ENCODE measurements at regions not wholly inside any gene's neighbourhood (a gene's known extent, or its start where the extent isn't known, plus 50 kb on each side); places are given as distances from the start of the nearest gene placed in this dataset.

DNA sequence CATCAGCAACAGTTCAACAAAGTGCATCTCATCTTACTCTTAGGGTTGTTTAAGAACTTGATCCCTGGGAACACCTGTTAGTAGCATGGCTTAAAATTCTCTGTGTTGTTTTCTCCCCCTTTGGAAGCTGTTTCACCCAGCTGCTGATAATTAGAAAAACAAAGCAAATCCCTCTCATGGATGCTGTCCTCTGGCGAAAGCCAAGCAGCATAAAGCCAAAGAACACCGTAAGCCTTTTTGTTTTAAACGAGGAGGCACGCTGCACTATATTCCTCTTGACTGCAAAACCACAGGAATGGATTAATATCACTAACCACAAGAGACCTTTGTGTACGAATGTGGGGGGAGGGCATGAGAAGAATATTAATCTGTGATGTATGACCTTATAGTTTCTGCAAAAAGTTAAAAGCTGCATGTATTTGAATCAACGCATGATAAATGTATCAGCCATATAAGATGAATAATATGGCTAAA lies 923.2 kb downstream of the LTN1 start:
- TF ChIP-seq, protein P1, sequence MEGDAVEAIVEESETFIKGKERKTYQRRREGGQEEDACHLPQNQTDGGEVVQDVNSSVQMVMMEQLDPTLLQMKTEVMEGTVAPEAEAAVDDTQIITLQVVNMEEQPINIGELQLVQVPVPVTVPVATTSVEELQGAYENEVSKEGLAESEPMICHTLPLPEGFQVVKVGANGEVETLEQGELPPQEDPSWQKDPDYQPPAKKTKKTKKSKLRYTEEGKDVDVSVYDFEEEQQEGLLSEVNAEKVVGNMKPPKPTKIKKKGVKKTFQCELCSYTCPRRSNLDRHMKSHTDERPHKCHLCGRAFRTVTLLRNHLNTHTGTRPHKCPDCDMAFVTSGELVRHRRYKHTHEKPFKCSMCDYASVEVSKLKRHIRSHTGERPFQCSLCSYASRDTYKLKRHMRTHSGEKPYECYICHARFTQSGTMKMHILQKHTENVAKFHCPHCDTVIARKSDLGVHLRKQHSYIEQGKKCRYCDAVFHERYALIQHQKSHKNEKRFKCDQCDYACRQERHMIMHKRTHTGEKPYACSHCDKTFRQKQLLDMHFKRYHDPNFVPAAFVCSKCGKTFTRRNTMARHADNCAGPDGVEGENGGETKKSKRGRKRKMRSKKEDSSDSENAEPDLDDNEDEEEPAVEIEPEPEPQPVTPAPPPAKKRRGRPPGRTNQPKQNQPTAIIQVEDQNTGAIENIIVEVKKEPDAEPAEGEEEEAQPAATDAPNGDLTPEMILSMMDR (IDR thresholded peaks at IDR 0.05), result no peak
- no peak for TF ChIP-seq POLR2A (IDR thresholded peaks at IDR 0.05)
